ENCODE measurements at regions not wholly inside any gene's neighbourhood (a gene's known extent, or its start where the extent isn't known, plus 50 kb on each side); places are given as distances from the start of the nearest gene placed in this dataset.

- no peak for FAIRE-seq
These were observed 1278.6 kb downstream of the PCDH7 start for GRCh38 chr4:31998807-31999206.

GRCh38 chr4:31999848-32000247 lies 1279.7 kb downstream of the PCDH7 start:
- no peak for FAIRE-seq

DNA sequence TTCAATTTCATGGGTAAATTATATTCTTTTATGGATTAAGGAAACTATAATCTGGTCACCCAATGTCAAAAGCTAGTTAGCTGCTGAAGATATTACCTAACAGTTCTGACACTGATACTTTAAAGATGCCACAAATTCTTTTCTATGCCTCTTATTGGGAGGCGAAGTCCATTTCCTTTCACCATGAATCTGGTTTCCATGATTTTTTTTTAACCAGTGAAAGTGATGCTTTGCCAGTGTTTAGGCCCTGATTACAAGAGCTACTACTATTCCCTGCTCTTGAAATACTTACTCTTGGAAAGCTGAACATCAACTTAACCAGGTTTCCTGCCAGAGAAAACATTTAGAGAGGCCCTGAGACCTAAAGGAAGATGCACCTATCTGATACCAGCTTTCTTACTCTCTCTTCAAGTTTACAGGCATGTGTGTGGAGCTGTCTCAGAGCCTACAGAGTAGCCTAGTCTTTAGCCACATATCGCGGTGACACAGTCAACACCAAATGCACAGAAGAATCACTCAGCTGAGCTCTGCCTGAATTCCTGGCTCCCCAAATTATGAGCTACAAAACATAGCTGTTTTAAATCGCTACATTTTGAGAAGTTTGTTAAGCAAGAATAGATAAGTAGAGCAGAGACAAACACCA lies 1280.8 kb downstream of the PCDH7 start:
- no peak for FAIRE-seq

DNA sequence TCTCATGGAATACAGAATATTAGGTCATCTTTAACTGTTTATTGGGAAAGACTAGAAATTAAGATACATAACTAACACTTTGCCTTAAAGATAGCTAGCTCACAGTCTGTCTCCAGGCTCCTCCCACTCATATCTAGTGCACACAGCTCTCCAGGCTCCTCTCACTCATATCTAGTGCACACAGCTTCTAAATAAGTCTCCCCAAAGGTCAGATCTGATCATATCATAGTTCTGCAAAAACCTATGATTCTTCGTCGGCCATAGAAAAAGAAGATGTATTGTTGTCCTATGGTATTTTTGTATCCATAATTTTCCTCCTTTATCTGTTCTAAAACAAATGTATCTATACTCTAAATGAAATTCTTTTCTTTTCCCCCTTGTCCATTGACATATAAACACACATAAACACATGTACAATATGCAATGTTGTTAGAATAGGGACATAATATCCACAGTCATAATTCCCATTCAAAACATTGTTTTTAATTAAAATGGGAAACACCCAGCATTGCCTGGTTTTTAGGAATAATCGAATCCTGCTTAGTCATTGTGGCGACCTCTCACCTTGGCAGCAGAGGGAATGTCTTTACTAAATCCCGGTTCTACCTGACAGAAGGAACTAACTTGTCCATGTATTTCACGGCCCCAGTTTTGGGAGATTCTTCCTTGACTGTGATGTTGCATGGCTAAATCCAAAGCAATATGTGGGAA lies 1282.0 kb downstream of the PCDH7 start:
- no peak for FAIRE-seq

DNA sequence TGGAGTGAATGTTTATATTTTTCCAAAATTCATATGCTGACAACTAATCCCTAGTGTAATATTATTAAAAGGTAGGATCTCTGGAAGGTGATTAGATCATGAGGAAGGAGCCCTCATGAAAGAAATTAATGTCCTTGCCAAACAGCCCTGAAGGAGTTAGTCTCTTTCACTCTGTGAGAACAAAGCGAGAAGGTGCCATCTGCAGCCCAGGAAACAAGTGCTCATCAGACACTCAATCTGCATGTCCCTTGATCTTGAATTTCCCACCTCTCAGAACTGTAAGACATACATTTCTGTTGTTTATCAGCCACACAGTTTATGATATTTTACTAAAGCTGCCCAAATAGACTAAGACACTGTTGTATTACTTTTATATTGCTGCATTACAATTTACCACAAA lies 1283.4 kb downstream of the PCDH7 start:
- FAIRE-seq = no peak

GRCh38 chr4:32010221-32010620 lies 1290.1 kb downstream of the PCDH7 start:
- no peak for FAIRE-seq

DNA sequence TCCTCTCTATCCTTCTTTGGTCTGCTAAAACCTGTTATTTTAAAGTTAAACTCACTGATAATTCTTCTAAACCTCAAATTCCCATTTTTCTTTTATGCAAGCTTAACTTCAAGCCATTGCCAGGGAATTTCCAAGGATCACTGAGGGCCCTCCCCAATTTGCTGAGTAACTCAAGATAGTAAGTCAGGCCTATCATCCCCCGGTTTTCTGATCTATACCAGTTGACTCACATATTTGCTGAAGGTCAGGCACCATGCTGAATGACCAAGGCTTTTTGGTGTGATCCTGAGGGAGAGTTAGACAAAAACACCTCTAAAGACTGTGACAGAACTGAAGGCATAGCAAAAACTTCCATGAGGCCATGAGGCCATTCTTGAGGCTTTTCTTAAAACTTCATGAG lies 1301.9 kb downstream of the PCDH7 start:
- no peak for FAIRE-seq

DNA sequence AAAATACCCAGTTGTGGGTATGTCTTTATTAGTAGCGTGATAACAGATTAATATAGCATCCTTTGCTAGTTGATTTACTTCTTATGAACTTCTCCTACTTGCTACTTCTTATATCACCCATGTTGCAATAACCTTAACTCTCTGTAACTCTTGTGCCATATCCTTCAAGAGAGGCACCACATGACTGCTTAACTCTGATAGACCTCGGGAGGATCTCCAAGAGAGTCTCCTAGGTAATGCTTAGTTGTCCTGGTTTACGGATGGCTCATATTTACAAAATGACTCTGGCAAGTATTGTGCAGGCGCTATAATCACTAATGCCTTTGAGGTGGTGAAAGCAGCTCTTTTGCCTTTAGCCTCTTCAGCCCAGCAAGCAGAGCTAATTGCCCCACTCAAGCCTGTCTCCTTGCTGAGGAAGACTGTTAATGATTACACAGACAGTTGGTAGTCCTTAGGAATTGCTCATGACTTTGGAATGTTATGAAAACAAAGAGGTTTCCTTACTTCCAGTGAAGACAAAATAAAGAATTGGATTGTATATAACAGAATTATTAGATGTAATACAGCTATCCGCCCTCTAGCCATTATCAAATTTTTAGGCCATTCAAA lies 1305.8 kb downstream of the PCDH7 start:
- no peak for FAIRE-seq

DNA sequence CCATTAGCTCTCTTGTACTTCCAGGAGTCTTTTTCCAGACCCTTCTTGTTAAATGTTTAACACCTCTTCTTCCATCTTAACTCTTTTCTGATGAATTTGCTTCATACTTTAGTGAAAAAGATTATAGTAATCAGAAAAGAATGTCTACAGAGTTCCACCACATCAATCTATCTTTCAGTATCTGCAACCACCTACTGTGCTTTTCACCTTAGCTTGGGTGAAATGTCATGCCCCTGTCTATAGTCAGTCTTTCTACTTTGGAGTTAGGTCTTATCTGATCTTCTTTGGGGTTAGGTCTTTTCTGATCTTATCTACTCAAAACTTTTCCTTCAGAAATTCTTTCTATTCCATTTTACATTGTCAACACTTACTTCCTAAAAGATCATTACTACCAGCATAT lies 1310.2 kb downstream of the PCDH7 start:
- FAIRE-seq = no peak

DNA sequence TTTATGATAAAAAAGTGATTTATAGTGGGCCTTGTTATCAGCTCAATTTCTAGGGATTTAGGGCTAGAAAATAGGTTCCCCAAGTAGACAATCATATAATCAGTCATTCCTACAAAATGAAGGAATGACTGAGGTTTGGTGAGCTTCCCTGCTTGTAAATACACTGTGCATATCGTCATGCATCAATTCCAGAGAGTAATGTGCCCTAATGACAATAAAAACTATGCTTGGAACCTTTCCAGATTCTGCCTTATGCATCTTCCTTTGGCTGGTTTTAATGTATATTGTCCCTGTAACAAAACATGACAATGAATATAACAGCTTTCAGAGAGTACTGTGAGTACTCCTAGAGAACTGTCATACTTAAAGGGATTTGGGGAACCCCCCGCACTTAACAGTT lies 1310.9 kb downstream of the PCDH7 start:
- FAIRE-seq = no peak

DNA sequence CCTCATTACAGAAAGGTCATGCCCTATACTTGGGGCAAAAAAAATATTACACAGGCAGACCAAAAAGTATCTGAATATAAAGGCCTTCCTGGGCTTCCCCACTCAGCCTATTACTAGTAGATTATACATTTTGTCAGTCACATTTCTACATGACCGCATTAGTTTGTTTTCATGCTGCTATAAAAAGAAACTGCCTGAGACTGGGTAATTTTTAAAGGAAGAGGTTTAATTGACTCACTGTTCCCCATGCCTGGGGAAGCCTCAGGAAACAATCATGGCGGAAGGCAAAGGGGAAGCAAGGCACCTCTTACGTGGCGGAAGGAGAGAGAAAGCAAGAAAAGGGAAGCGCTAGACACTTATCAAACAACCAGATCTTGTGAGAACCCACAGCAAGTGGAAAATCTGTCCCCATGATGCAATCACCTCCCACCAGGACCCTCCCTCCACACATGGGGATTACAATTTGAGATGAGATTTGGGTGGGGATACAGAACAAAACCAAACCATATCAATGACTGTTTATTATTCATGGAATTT lies 1312.0 kb downstream of the PCDH7 start:
- FAIRE-seq = no peak

DNA sequence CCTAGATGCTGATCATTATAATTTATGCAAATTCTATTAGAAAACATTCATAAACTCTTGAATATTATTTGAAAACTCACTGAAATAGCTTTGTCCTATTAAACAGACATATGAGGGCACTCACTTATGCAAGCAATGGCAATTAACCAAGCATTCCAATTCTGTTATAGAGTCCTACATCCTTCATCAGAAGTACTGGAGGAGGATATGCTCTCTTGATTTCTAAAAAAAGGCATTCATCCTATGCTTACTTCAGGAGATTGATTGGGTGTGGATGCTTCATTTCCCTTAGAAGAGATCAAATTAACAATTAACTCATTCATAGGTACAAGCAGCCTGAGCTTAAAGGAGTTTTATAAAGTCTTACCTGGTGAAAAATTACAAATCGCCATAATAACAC lies 1317.2 kb downstream of the PCDH7 start:
- no peak for FAIRE-seq

DNA sequence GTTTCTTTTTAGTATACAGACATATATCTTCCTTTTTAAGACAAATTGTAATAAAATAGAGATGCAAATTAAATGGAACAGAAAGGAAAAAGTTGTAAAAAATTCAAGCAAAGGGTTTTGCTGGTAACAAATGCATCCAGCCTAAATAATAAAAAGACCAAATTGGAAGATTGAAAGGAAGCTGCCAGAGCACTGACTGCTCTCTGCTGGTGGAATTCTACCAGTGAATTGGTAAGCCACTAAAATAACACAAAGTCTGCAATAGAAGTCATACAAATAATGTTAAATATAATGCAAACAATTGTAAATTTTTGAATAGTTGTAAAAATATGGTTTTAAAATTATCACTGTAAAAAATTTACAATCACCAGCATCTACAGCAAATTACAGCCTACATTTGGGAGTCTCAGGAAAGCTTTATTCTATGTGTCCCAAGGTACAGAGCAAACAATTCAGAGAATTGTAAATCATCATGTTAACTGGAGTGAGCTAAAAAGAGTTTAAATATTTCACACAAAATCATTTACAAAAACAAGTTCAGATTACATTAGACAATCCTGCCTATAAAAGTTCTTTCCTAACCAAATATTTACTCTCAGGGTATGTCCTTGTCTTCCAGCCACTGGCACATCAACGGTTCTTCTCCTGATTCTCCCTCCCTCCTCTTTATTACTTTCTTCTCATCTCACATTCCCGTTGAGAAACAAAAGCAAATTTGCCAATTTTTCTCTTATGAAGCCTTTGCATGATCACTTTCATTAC lies 1322.5 kb downstream of the PCDH7 start:
- no peak for FAIRE-seq

GRCh38 chr4:32043248-32043633 lies 1323.1 kb downstream of the PCDH7 start:
- FAIRE-seq = no peak

- FAIRE-seq = no peak
These were observed 1341.7 kb downstream of the PCDH7 start for GRCh38 chr4:32061916-32062315.

GRCh38 chr4:32073542-32073941 lies 1353.4 kb downstream of the PCDH7 start:
- no peak for FAIRE-seq

- no peak for FAIRE-seq
These were observed 1367.0 kb downstream of the PCDH7 start for GRCh38 chr4:32087211-32087610.

DNA sequence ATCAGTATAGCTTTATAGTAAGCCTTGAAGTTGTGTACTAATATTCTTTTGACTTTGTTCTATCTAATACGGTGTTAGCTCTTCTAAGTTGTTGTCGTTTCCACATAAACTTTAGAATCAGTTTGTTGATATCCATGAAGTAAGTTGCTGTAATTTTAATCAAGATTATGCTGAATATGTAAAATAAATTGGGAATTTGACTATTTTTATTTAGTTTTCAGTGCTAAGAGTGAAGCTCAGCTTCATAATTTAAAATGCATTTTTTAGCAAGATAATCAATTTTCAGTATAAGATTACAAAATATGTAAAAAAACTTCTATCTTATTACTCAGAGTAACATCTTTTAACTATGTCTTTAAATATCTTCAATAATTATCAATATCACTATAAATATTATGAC lies 1374.8 kb downstream of the PCDH7 start:
- FAIRE-seq = no peak

DNA sequence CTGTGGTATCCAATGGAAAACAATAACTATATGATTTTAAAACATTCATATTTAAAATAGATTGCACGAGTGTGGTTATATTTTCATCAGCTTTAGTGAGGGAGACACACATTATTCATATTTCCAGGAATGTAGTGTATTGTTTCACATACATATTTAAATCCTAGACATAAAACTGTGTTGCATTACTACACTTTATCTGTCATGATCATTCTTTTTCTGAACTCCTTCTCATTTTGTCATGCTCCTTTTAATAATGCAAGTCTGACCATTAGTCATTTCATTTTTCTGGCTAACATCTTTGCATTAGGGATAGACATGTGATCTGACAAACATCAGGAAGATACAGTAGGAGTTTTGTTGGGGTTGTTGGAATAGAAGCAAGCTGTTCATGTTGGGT lies 1382.7 kb downstream of the PCDH7 start:
- FAIRE-seq = no peak

DNA sequence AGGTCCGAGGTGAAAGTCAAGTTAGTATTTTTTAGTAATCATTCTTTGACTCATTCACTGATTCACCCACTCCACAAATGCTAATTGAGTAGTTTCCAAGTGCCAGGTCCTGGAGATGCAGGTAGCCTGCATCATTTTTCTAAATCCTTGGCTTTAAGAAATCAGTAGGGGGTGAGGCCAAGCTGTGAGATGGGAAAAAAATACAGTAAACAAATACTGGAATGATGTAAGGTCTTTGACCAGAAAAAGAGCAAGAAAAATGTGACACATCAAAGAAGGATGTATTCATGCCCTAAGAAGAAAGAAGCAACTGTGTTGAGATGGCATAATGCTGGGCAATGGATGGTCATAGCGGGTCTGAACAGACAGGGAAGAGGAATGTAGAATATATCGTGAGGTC lies 1386.6 kb downstream of the PCDH7 start:
- FAIRE-seq = no peak

DNA sequence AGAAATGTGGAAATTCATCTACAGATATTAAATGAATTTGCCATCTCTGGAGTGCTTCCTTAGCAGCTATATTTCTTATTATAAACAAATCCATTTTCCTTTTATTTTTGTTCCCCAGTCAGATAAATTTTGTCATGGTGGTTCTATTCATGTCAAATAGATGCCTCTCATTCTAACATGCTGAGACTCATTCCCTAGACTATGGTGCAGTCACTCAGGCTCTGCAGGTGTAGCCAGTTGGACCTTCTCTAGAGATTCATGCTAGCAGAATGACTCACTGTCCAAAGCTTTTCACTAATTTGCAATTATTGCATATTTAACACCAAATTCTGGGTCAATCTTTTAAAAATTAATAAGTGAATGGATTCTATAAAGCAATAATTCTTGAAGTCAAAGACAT lies 1392.7 kb downstream of the PCDH7 start:
- no peak for FAIRE-seq

DNA sequence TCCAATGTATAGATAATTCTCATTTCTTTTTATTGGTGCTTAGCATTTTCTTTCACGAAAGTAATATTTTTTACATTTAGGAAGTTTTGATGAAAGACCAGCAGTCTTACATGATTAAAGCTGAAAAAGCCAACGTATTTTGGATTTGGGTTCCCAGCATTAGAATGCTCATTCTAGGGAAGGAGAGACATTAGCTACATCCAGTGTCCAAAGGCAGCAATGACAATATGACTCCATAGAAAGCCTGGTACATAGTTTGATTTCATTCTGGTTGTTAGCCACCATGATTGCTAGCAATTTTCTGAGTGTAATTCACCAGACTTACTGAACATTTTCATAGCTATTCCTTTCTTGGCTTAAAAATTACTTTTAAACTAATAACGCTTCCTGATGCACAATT lies 1397.5 kb downstream of the PCDH7 start:
- no peak for FAIRE-seq

- peak; percentile 91 for FAIRE-seq
These were observed 1399.7 kb downstream of the PCDH7 start for GRCh38 chr4:32119907-32120306.
